ENCODE measurements at regions not wholly inside any gene's neighbourhood (a gene's known extent, or its start where the extent isn't known, plus 50 kb on each side); places are given as distances from the start of the nearest gene placed in this dataset.

DNA sequence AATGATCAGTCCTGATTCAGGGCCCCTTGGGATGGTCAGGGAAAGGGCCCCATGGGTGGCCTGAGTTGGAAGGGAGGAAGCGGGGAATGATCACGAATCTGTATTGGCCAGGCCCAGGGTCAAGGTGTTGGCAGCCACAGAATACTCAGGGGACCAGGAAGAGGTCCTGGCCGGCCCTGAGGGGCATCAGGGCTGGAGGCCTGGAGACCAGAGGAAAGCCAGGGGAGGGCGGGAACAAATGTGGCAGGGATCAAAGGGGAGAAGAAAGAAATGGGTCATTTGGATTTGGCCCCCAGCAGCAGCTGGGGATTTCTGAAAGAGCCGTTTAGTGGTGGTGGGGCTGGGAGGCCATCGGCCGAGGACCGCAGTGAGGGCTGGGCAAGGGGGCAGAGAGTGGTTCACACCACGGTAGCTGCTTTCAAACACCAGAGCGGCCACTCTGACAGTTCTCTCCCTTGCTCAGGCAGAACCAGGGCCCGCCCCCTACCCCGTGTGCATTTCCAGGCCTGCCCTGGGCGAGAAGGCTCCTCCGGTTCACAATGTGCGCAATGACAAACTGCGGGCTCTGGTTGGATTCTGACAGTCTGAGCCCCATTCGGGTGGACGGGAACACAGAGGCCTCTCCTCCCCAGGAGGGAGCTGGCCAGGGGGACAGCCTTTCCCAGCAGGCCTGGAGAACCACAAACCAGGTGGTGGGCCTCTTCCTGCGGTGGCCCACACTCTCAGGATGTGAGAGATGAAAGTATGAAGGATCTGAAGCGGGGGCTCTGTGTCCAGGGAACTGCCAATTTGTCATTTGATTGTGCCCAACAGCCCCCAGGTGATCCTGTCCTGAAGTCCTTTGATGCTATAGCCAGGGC lies 220.3 kb upstream of the IER5L start:
- DNase-seq: no peak

DNA sequence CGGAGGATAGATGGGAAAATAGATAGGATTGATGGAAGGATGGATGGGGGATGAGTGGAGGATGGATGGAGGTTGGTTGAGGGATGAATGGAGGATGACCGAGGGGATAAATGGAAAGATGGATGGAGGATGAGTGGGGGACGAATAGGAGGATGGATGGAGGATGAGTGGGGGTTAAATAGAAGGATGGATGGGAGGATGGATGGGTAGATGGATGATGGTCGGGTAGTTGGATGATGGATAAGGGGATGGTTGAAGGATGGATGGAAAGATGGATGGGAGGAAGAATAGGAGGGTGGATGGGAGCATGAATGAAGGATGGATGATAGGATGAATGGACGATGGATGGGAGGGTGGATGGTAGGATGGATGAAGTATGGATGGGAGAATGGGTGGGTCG lies 219.3 kb upstream of the IER5L start:
- DNase-seq: no peak

DNA sequence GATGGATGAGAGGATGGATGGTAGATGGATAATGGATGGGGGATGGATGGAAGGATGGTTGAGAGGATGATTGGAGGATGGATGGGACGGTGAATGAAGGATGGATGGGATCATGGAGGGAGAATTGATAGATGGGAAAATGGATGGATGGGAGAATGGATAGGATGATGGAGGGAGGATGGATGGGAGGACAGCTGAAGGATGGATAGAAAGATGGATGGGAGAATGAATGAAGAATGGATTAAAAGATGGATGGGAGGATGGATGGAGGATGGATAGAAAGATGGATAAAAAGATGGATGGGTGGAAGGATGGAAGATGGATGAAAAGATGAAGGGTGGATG lies 218.3 kb upstream of the IER5L start:
- DNase-seq: no peak

DNA sequence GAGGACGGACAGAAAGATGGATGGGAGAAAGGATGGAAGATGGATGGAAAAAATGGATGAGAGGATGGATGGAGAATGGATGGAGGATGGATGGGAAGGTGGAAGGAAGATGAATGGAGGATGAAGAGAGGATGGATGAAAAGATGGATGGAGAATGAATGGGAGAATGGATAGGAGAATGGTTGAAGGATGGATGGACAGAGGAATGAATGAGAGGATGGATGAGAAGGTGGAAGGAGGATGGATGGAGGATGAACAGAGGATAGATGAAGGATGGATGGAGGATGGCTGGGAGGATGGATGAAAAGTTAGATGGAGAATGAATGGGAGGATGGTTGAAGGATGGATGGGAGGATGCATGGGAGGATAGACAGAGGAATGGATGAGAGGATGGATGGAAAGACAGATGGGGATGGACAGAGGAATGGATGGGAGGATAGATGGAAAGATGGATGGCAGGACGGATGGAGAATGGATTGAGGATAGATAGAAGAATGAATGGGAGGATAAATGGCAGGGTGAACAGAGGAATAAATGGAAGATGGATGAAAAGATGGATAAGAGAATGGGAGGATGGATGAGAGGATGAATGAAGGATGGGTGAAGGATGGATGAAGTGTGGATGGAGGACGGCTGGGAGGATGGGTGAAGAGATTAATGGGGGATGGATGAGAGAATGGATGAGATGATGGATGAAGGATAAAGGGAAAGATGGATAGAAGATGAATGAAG lies 217.7 kb upstream of the IER5L start:
- no peak for DNase-seq

DNA sequence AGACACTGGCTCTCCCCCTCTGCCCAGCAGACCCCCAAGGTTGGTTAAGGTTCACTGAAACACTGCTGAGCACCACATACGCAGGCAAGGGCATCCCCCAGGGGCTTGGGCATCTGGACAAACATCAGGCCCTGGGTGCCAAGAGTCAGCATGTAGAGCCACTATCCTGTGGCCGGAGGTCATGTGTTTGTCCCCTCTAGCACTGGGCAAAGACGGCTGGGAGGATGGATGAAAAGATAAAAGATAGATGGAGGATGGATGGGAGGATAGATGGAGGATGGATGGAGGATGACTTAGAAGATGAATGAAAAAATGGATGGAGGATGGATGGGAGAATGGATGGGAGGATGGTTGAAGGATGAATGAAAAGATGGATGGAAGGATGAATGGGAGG lies 216.8 kb upstream of the IER5L start:
- no peak for DNase-seq

DNA sequence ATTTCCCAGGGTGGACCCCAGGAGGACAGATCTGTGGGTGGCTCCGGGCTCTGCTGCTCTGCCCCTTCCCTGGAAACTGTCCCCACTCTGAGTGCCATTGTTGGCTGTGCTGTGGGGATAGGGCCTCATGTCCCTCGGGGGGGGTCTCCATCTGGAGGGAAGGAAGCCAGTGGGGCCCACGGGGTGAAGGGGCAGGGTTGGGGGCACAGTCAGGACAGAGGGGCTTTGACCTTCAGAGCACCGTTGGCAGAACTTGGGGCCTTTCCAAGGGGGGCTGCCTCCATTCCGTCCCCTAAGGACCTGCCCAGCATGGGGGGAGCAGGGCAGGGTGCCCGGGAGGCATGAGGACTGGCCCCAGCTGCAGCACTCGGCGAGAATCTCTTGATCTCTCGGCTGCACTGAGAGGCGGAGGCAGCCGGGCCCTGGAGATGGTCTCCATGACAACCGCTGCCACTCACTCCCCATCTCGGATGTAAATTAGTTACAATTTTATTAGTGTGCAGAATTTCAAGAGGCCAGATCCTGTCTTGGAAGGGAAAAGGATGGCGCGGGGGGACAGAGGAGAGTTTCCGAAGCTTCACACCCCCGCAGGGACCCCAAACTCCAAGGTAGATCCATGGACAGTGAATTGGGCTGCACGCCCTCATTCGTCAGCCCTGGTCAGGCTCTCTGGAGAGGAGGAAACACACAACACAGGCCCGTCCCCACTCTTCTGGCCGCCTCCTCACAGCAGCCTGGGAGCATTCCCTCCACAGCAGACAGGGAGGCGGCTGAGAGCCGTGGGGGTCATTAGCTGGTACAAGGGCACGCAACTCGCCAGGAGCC lies 216.2 kb upstream of the IER5L start:
- DNase-seq: no peak

DNA sequence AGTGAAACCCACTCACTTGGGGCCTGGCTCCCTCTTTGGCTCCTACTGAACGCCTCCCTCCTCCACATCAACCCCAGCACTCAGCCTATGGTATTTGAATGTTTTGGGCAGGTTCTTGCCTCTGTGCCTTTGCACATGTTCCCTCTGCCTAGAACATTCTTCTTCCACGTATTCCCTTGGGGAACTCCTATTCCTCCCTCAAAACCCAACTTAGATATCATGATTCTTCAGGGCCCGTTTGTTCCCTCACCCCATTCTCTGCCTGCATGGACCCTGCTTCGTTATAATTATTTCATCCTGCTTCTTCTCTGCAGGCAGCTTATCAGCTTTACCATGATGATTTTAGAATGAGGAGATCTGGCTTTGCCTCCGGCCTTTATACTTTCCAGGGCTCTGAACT lies 215.0 kb upstream of the IER5L start:
- DNase-seq: no peak

DNA sequence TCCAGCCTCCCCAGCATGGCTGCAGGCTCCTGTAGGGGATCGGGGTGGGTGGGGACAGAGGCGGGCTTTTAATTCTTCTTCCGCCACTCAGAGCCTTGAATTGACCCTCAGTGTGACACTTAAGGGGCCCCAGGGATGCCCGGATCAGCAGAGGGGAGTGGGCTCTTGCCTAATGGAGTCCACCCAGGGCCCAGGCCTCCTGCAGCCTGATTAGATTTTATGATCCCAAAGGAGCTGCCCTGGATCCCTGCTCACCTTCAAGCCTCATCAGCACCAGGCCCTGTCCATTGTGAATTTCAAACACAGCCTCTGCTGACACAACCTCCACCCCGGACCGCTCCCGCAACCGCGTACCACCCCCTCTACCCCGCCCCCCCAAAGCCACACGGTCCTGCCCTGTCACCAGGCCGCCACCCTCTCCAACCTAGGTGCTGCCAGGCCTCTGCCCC lies 214.1 kb upstream of the IER5L start:
- DNase-seq: no peak

DNA sequence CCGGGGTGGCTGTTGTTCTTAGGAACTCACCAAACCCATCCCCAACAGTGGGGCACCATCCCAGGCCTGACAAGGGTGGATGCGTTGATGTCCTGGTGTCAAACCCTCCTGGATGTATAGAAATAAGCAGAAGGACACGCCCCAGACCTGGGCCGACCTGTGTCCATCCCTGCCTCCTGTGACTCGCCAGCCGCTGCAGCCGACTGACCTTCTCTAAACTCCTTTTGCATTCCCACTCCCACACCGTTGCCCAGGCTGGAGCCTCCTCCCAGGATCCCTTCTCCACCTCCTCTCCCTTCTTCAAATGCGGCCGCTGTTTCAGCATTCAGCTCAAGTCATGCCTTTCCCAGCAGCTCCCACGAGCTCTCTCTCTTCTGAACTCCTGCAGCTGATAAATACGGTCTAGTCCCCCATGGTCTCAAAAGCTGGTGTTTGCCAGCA lies 213.2 kb upstream of the IER5L start:
- no peak for DNase-seq

DNA sequence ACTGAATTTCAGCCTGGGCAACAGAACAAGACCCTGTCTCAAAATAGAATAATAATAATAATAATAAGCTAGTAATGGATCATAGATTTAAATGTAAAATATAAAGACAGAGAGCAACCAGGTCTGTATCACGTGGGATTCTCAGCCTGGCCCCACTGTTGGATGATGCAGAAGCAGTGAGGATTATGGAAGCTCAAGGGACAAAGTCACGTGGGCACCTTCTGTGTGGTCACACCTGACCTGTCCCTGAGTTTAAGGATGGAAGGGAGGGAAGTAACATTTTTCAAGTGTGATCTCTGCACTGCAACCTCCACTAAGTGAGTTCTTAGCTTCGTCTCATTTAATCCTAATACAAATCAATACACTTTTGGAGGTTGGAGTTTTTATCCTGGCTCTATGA lies 212.5 kb upstream of the IER5L start:
- no peak for DNase-seq

DNA sequence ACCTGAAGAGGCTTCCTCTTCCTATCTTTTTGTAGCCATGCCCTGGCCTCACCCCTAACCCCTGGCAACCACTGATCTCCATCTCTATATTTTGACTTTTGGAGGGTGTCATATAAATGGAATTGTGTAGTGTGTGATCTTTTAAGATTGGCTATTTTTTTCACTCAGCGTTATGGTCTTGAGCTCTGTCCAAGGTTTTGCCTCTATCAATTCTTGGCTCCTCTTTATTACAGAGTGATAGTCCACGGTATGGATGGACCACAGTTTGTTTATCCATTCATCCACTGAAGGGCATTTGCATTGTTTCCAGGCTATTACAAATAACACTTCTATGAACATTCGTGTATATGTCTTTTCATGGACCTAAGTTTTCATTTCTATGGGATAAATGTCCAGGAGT lies 209.8 kb upstream of the IER5L start:
- DNase-seq: no peak

DNA sequence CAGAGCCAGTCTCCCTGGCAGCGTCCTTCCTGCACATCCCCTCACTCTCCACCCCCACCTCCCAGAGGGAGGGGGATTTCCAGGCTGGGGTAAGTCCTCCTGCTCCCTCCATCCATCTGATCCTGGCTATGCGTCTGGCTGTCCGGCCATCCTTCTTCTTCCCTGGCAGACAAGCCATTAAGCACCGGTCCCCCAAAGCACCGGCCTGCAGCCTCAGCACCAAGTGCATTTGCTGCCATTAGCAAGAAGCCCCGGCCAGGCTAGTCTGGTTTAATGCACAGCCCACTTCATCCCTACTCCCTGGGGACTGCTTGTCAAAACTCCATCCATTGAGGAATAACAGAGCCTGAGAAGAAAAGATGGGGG lies 208.7 kb upstream of the IER5L start:
- DNase-seq: no peak

DNA sequence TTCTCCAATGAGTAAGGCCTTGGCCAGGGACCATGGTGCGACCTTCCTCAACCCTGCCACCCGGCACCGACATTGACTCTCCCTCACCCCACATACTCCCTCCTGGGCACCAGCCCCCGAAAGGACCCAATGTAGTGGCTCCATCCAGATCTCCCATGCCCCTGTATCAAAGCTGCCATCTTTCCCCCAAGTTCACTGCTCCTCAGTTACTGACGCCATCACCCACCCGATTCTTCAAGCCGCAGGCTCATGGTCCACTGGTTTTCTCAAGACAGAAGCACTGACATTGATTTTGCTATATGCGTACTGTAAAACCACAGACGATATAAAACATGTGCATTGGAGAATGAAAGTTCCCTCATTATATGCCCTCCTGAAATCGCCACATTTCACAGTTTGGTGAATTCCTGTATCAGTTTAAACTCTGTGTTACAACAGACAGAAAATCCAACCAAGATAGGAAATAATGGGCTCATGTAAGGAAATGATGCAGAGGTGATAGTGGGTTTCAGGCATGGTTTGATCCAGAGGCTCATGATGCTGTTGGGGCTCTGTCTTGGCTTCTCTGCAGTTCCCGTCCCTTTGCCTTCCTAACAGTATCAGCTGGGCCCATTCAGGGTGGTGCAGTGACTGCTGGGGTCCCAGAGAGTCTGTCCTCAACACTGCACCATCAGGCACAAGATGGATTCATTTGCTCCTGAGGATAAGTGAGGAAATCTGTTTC lies 207.3 kb upstream of the IER5L start:
- DNase-seq: no peak

DNA sequence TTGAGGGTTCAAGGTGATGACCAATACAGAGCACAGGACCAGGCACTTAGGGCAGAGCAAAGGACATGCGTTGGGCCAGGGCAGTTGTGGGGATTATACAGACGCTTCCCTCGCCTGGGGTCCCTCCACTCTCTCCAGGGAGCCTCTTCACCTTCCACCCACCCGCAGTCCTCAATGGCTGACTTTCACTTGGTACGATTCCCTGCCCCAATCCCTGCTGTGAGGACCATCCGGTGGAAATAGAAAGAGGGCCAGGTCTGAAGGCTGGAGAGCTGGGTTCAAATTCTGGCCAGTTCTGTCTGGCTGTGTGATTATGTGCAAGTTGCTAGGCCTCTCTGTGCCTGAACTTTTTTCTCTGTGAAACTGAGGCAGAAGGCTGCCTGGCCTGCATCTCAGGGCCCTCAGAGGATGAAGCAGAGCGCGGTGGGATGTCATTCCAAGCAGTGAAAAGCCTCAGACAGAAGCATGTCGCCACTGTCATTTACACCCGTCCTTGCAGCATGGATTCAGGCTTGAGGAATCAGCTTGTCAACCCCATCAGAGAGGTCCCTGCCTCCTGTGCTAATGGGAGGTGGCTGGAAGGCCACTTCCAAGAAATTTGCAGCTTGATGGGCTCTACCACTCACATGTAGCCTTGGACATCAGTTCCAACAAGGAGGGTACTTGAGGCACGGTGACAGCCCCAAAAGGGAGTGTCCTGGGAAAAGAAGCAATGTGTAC lies 206.6 kb upstream of the IER5L start:
- no peak for DNase-seq

DNA sequence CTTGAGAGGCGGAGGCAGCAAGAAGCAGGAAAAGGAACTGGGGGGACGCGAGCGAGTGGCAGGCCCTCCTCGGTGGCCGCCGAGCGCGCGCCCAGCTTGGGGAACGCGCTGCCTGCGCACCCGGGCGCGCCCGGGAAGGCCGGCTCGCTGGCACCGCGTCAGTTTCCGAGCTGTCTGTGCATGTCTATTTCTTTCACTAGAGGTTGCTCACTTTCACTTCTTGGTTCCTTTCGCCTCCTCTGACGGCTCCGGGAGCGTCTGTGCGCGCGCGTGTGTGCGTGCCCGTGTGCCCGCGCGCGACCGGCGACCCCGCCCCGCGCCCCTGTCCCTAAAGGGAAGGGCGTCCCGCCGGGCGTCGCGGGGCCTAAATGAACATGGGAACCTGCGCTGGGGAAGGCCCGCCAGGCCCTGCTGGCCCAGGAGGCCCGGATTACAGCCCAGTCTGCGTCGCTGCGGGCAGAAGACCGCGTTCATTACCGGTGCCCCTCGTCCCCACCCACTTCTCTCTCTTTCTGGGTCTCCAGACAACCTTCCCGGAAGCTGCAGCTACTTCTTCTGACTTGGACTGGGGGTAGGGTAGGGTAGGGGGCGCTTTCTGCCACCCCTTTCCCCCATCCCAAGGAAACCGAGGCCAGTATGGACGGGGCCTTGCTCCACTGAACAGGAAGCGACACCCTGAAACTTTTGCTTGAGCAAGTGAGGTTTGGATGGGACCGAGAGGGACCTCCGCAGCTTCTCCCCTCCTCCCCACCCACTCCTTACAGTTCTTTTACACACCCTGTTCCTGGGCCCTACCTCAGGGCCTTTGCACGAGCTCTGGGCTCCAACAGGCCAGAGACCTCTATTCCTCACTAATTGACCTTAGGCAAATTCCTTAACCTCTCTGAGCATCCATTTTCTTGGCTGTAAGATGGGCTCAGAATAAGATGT lies 205.8 kb upstream of the IER5L start:
- DNase-seq: peak; percentile 90

DNA sequence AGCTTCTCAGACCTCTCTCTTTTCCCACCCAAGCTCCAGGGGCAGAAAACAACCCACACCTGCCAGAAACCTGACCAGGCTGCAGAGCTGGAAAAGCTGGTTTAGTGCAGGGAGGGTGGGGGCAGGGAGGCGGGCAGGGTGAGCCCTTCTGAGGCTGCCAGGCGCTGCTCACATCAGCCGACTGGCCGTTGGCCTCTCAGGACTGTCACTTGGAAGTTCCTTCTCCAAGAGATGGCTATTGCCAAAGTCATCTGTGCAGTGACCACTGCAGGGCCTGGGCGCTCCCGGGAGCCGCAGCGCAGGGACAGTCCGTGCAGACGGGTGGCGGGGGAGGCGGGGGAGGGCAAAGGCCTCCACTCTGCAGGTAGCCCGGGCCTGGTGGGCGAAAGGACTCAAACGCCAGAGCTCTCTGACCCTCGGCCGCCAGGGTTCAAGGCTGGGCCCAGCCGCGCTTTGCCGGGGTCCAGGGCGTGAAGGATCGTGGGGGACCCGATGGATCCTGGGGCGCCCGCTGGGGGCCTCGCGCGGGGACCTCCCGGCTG lies 205.0 kb upstream of the IER5L start:
- no peak for DNase-seq

DNA sequence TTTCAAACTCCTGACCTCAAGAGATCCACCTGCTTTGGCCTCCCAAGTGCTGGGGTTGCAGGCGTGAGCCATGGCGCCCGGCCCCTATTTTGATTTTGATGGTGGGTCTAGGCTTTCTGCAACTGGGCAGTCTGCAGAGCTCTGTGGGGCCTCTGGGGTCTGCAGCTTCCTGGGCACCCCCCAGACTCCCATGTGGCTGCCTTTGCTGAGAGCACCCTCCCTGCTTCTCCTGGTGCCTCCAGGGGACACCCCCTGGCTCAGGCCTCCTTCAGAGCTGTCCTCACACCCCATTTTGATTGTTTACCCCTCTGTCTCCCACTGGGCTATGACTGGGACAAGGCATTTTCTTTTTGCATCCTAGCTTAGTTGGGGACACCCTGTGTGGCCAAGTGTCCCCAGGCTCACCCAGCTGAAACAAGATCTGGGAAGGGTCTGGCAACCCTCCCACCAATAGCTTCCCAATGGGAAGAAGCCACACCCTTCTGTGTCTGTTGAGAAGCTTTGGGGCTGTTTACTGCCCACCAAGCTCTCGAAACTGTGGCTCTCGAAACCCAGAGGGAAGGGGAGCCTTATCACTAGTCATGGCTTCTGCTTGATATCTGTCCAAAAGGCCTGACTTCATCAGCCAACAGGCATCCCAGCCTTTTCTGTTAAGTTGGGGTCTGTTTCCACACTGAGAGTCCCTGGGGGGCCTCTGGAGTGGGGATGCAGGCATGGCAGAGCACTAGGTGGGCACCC lies 204.4 kb upstream of the IER5L start:
- no peak for DNase-seq

DNA sequence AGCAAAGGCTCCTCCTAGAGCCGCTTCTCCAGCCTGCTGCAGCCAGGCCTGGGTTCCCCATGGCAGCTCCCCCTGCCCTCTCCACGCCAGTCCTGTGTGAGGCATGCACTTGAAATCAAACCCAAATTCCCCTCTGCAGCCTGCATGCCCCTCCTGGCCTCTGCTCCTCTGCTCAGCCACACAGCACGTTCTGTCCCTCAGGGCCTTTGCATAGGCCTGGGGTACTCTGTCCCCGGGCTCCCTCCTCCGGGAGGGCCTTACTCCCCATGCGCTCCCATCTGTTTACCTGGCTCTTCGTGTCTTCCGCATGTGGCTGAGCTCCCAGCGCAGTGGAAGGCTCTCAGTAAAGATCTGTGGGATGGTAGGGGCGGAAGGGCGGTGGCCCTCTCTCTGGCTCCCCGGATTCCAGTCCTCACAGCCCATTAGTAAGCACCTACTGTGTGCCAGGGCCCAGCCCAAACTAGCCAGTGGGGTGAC lies 203.5 kb upstream of the IER5L start:
- no peak for DNase-seq

DNA sequence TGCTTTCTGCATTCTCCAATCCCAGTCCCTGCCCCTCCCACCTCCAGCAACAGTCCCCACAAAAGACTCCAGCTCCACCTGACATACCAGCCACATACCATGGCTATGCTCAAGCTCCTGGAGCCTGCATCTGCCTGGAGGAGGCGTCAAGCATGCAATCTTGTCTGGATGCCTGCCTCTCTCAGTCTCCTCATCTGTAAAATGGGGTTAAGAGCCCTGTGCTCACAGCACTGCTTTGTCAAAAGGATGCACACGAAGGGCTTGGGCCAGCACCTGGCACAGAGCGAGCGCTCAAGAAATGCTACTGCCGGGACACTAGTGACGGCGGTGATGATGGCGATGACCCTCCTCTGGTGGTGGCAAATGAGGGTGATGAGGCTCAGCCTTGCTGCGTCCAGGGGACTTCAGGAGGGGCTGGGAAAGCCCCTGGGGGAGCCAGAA lies 202.9 kb upstream of the IER5L start:
- DNase-seq: no peak

DNA sequence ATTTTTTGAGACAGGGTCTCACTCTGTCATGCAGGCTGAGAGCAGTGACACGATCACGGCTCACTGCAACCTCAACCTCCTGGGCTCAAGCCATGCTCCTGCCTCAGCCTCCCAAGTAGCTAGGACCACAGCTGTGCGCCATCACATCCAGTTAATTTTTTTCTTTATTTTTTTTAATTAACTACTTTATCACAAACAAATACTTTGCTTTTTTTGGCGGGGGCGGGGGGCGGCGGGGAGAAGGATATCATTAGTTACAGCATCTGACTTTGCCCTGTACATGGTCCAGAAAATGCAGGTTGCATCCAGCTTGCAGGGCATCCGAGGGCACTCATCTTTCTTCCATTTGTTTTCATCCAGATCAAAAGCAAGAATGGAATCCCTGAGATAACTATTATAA lies 201.8 kb upstream of the IER5L start:
- DNase-seq: no peak

All from hindlimb muscle (tissue), 1 donor.